Bronchial epithelial cell (primary cell): ENCODE measurements at regions not wholly inside any gene's neighbourhood (a gene's known extent, or its start where the extent isn't known, plus 50 kb on each side); places are given as distances from the start of the nearest gene placed in this dataset.

Experiments used
- DNase-seq: peaks from one replicate; pipeline ENCODE4 v3.0.0-alpha.2; 2010; ENCODE audit warnings: low read depth
- FAIRE-seq: peaks from 2 replicates; lab custom pipeline; 2011; peaks lifted over from hg19 to GRCh38; lab: Jason Lieb, UNC
- H3K27me3 ChIP-seq: 2 replicates; pipeline ENCODE4 v1.5.1; 2011; ENCODE audit warnings: low read length; ENCODE audit not compliant: control insufficient read depth, insufficient read depth
- H3K36me3 ChIP-seq: 2 replicates; pipeline ENCODE4 v1.5.1; 2011; ENCODE audit warnings: low read length; ENCODE audit not compliant: control insufficient read depth, insufficient read depth
- H3K4me3 ChIP-seq: 2 replicates; pipeline ENCODE4 v1.5.1; 2011; ENCODE audit warnings: mild to moderate bottlenecking, low read depth, low read length, control low read depth
- CTCF ChIP-seq: IDR thresholded peaks from 2 replicates; pipeline ENCODE4 v1.5.1; 2011; ENCODE audit warnings: mild to moderate bottlenecking, moderate library complexity, low read length, control low read depth, inconsistent platforms; ENCODE audit not compliant: insufficient read depth, severe bottlenecking

GRCh38 chr6:12474167-12475140, 184.3 kb downstream of the EDN1 start:
- peak; percentile 99 for DNase-seq
- no peaks in the 10 kb centered on the region for H3K27me3 ChIP-seq
- no peak overlapping the region for H3K4me3 ChIP-seq
- no peaks in the 10 kb centered on the region for H3K36me3 ChIP-seq
- peak; percentile 82 for FAIRE-seq
- no peak for TF ChIP-seq CTCF

- FAIRE-seq (no peak), DNase-seq (peak; percentile 27)
- Histone ChIP-seq H3K4me3 (no peak overlapping the region), H3K36me3 (no peaks in the 10 kb centered on the region), H3K27me3 (no peaks in the 10 kb centered on the region)
- TF ChIP-seq CTCF, result no peak
These were observed 186.3 kb downstream of the EDN1 start for GRCh38 chr6:12476484-12476883.

DNA sequence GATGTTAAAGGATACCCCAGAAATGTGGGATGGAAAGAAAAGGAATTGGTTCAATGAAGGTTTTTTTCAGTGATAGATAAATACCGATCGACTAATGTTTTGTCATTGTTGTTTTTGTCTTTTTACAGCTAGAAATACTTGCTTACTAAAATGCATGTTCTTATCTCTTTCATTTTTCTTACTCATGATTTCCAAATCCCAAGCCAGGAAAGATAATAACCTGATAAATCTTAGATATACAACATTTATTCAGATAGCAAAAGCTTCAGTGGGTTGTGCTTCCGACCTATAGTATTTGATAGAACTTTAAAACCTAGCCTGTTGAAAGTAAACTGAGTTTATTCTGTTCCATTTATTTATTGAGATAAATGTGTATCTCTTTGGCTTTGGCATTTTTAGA, 187.5 kb downstream of the EDN1 start:
- no peaks in the 10 kb centered on the region for H3K36me3 ChIP-seq
- H3K4me3 ChIP-seq, result no peak overlapping the region
- FAIRE-seq, result no peak
- DNase-seq, result no peak
- TF ChIP-seq CTCF, result no peak
- H3K27me3 ChIP-seq, result no peaks in the 10 kb centered on the region

DNA sequence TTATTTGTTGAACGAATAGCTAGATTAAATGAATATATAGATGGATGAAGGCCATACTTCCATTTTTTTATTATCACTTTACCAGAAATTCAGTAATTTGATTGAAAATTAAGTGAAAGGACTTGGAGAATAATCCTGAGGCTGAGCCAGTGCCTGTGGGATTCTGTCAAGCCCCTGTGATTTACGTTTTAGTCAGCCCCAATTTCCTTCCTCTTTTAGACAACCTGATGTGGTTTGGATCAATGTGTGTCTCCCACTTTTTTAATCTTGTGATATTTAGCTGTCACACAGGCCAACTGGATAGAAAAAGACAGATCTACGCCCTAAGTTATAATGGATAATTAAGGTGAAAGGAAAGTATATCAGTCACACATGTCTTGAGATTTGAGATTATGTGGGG, 188.8 kb downstream of the EDN1 start:
- FAIRE-seq (no peak), DNase-seq (no peak)
- Histone ChIP-seq H3K4me3 (no peak overlapping the region), H3K36me3 (no peaks in the 10 kb centered on the region), H3K27me3 (no peaks in the 10 kb centered on the region)
- no peak for TF ChIP-seq CTCF

- no peaks in the 10 kb centered on the region for H3K36me3 ChIP-seq
- FAIRE-seq (peak; percentile 7), DNase-seq (no peak)
- H3K27me3 ChIP-seq, result no peaks in the 10 kb centered on the region
- TF ChIP-seq CTCF, result no peak
- no peak overlapping the region for H3K4me3 ChIP-seq
These were observed 189.3 kb downstream of the EDN1 start for GRCh38 chr6:12479451-12479850.
